ENCODE measurements at regions not wholly inside any gene's neighbourhood (a gene's known extent, or its start where the extent isn't known, plus 50 kb on each side); places are given as distances from the start of the nearest gene placed in this dataset.

GRCh38 chr2:217494557-217494956, 508.2 kb downstream of the TNS1 start:
- H3K9me3 ChIP-seq (ENCODE audit: low read length): no peaks in the 10 kb centered on the region
- H3K4me3 ChIP-seq (ENCODE audit: low read length): no peak overlapping the region
- H4K20me1 ChIP-seq (ENCODE audit: insufficient read depth, low read depth, low read length): no peaks in the 10 kb centered on the region
- no peaks in the 10 kb centered on the region for H3K36me3 ChIP-seq (ENCODE audit: insufficient read depth, low read length)
- no peak overlapping the region for H3K9ac ChIP-seq (ENCODE audit: low read length)
- no peak for DNase-seq
- no peak overlapping the region for H3K4me2 ChIP-seq (ENCODE audit: low read depth, low read length, poor library complexity, severe bottlenecking)
- H2AFZ ChIP-seq (ENCODE audit: low read length): no peak overlapping the region
- H3K79me2 ChIP-seq (ENCODE audit: low read length): no peaks in the 10 kb centered on the region
- H3K4me1 ChIP-seq (ENCODE audit: low read length): no peaks in the 10 kb centered on the region
- no peaks in the 10 kb centered on the region for H3K9me2 ChIP-seq (replicated peaks; ENCODE audit: insufficient read depth, low read length)
- H3K27ac ChIP-seq (ENCODE audit: low read length): no peak overlapping the region
- H3K27me3 ChIP-seq (ENCODE audit: low read length): no peaks in the 10 kb centered on the region

- Histone ChIP-seq H3K4me3 (ENCODE audit: low read length) (no peak overlapping the region), H3K27me3 (ENCODE audit: low read length) (no peaks in the 10 kb centered on the region), H3K9me3 (ENCODE audit: low read length) (no peaks in the 10 kb centered on the region), H3K4me1 (ENCODE audit: low read length) (no peaks in the 10 kb centered on the region), H4K20me1 (ENCODE audit: insufficient read depth, low read depth, low read length) (no peaks in the 10 kb centered on the region), H3K36me3 (ENCODE audit: insufficient read depth, low read length) (no peaks in the 10 kb centered on the region), H3K27ac (ENCODE audit: low read length) (no peak overlapping the region), H3K9ac (ENCODE audit: low read length) (no peak overlapping the region), H3K9me2 (replicated peaks; ENCODE audit: insufficient read depth, low read length) (no peaks in the 10 kb centered on the region), H3K4me2 (ENCODE audit: low read depth, low read length, poor library complexity, severe bottlenecking) (no peak overlapping the region), H3K79me2 (ENCODE audit: low read length) (no peaks in the 10 kb centered on the region), H2AFZ (ENCODE audit: low read length) (no peak overlapping the region)
- DNase-seq: no peak
These were observed 511.5 kb downstream of the TNS1 start for GRCh38 chr2:217491271-217491670.

- no peaks in the 10 kb centered on the region for H4K20me1 ChIP-seq (ENCODE audit: insufficient read depth, low read depth, low read length)
- no peak overlapping the region for H3K9ac ChIP-seq (ENCODE audit: low read length)
- no peak overlapping the region for H3K4me3 ChIP-seq (ENCODE audit: low read length)
- H3K9me2 ChIP-seq (replicated peaks; ENCODE audit: insufficient read depth, low read length): no peaks in the 10 kb centered on the region
- H3K79me2 ChIP-seq (ENCODE audit: low read length): no peaks in the 10 kb centered on the region
- H3K27ac ChIP-seq (ENCODE audit: low read length): no peak overlapping the region
- H2AFZ ChIP-seq (ENCODE audit: low read length): no peak overlapping the region
- no peak overlapping the region for H3K4me2 ChIP-seq (ENCODE audit: low read depth, low read length, poor library complexity, severe bottlenecking)
- no peak for DNase-seq
- H3K4me1 ChIP-seq (ENCODE audit: low read length): no peaks in the 10 kb centered on the region
- H3K27me3 ChIP-seq (ENCODE audit: low read length): no peaks in the 10 kb centered on the region; the same call in 1 of the 2 replicates
- H3K36me3 ChIP-seq (ENCODE audit: insufficient read depth, low read length): no peaks in the 10 kb centered on the region
- H3K9me3 ChIP-seq (ENCODE audit: low read length): no peaks in the 10 kb centered on the region
These were observed 513.4 kb downstream of the TNS1 start for GRCh38 chr2:217489145-217489960.

- H3K36me3 ChIP-seq (ENCODE audit: insufficient read depth, low read length): no peaks in the 10 kb centered on the region
- H3K4me1 ChIP-seq (ENCODE audit: low read length): no peaks in the 10 kb centered on the region
- H4K20me1 ChIP-seq (ENCODE audit: insufficient read depth, low read depth, low read length): no peaks in the 10 kb centered on the region
These were observed 518.7 kb downstream of the TNS1 start for GRCh38 chr2:217484046-217484445.

GRCh38 chr2:217482056-217482710, 520.6 kb downstream of the TNS1 start:
- Histone ChIP-seq H3K79me2 (ENCODE audit: low read length) (no peaks in the 10 kb centered on the region), H3K9me2 (replicated peaks; ENCODE audit: insufficient read depth, low read length) (no peaks in the 10 kb centered on the region), H4K20me1 (ENCODE audit: insufficient read depth, low read depth, low read length) (no peaks in the 10 kb centered on the region), H2AFZ (ENCODE audit: low read length) (no peak overlapping the region), H3K27ac (ENCODE audit: low read length) (no peak overlapping the region), H3K9ac (ENCODE audit: low read length) (no peak overlapping the region), H3K4me1 (ENCODE audit: low read length) (no peaks in the 10 kb centered on the region), H3K4me2 (ENCODE audit: low read depth, low read length, poor library complexity, severe bottlenecking) (no peak overlapping the region), H3K36me3 (ENCODE audit: insufficient read depth, low read length) (no peaks in the 10 kb centered on the region), H3K9me3 (ENCODE audit: low read length) (no peaks in the 10 kb centered on the region), H3K27me3 (ENCODE audit: low read length) (no peaks in the 10 kb centered on the region; the same call in 1 of the 2 replicates), H3K4me3 (ENCODE audit: low read length) (no peak overlapping the region)
- DNase-seq: no peak

More at GRCh38 chr2:217484046-217484445, 518.7 kb downstream of the TNS1 start:
- H2AFZ ChIP-seq (ENCODE audit: low read length): no peak overlapping the region
- no peaks in the 10 kb centered on the region; the same call in 1 of the 2 replicates for H3K27me3 ChIP-seq (ENCODE audit: low read length)
- no peak overlapping the region for H3K4me3 ChIP-seq (ENCODE audit: low read length)
- no peak overlapping the region for H3K9ac ChIP-seq (ENCODE audit: low read length)
- H3K9me2 ChIP-seq (replicated peaks; ENCODE audit: insufficient read depth, low read length): no peaks in the 10 kb centered on the region
- no peak overlapping the region for H3K4me2 ChIP-seq (ENCODE audit: low read depth, low read length, poor library complexity, severe bottlenecking)
- DNase-seq: no peak
- no peaks in the 10 kb centered on the region for H3K9me3 ChIP-seq (ENCODE audit: low read length)
- H3K79me2 ChIP-seq (ENCODE audit: low read length): no peaks in the 10 kb centered on the region
- no peak overlapping the region for H3K27ac ChIP-seq (ENCODE audit: low read length)

- Histone ChIP-seq H3K4me3 (ENCODE audit: low read length) (no peak overlapping the region), H2AFZ (ENCODE audit: low read length) (no peak overlapping the region), H3K79me2 (ENCODE audit: low read length) (no peaks in the 10 kb centered on the region), H3K27me3 (ENCODE audit: low read length) (no peaks in the 10 kb centered on the region; the same call in 1 of the 2 replicates), H3K9me3 (ENCODE audit: low read length) (no peaks in the 10 kb centered on the region), H3K9ac (ENCODE audit: low read length) (no peak overlapping the region), H3K9me2 (replicated peaks; ENCODE audit: insufficient read depth, low read length) (no peaks in the 10 kb centered on the region), H3K36me3 (ENCODE audit: insufficient read depth, low read length) (no peaks in the 10 kb centered on the region), H3K4me1 (ENCODE audit: low read length) (no peaks in the 10 kb centered on the region), H4K20me1 (ENCODE audit: insufficient read depth, low read depth, low read length) (no peaks in the 10 kb centered on the region), H3K4me2 (ENCODE audit: low read depth, low read length, poor library complexity, severe bottlenecking) (no peak overlapping the region), H3K27ac (ENCODE audit: low read length) (no peak overlapping the region)
- DNase-seq: no peak
These were observed 521.2 kb downstream of the TNS1 start for GRCh38 chr2:217481577-217481976.

GRCh38 chr2:217479566-217479965, 523.2 kb downstream of the TNS1 start:
- H3K9me2 ChIP-seq (replicated peaks; ENCODE audit: insufficient read depth, low read length): no peaks in the 10 kb centered on the region
- no peaks in the 10 kb centered on the region for H3K4me1 ChIP-seq (ENCODE audit: low read length)
- no peak overlapping the region for H3K4me3 ChIP-seq (ENCODE audit: low read length)
- H3K27ac ChIP-seq (ENCODE audit: low read length): no peak overlapping the region
- no peak overlapping the region for H3K4me2 ChIP-seq (ENCODE audit: low read depth, low read length, poor library complexity, severe bottlenecking)
- no peaks in the 10 kb centered on the region for H4K20me1 ChIP-seq (ENCODE audit: insufficient read depth, low read depth, low read length)
- H3K27me3 ChIP-seq (ENCODE audit: low read length): no peaks in the 10 kb centered on the region
- no peaks in the 10 kb centered on the region for H3K36me3 ChIP-seq (ENCODE audit: insufficient read depth, low read length)
- no peaks in the 10 kb centered on the region for H3K79me2 ChIP-seq (ENCODE audit: low read length)
- no peak for DNase-seq
- H3K9me3 ChIP-seq (ENCODE audit: low read length): no peaks in the 10 kb centered on the region
- no peak overlapping the region for H3K9ac ChIP-seq (ENCODE audit: low read length)
- no peak overlapping the region for H2AFZ ChIP-seq (ENCODE audit: low read length)

- no peak for DNase-seq
- no peaks in the 10 kb centered on the region for H3K4me1 ChIP-seq (ENCODE audit: low read length)
- no peak overlapping the region for H3K27ac ChIP-seq (ENCODE audit: low read length)
- no peak overlapping the region for H3K4me3 ChIP-seq (ENCODE audit: low read length)
- no peak overlapping the region for H2AFZ ChIP-seq (ENCODE audit: low read length)
- H3K9ac ChIP-seq (ENCODE audit: low read length): no peak overlapping the region
- H3K9me3 ChIP-seq (ENCODE audit: low read length): no peaks in the 10 kb centered on the region
- no peaks in the 10 kb centered on the region for H4K20me1 ChIP-seq (ENCODE audit: insufficient read depth, low read depth, low read length)
- no peak overlapping the region for H3K4me2 ChIP-seq (ENCODE audit: low read depth, low read length, poor library complexity, severe bottlenecking)
- H3K9me2 ChIP-seq (replicated peaks; ENCODE audit: insufficient read depth, low read length): no peaks in the 10 kb centered on the region
- H3K79me2 ChIP-seq (ENCODE audit: low read length): no peaks in the 10 kb centered on the region
- no peaks in the 10 kb centered on the region for H3K36me3 ChIP-seq (ENCODE audit: insufficient read depth, low read length)
- H3K27me3 ChIP-seq (ENCODE audit: low read length): no peaks in the 10 kb centered on the region
These were observed 523.9 kb downstream of the TNS1 start for GRCh38 chr2:217478831-217479455.
